DMS 273 (cell line): ENCODE measurements at regions not wholly inside any gene's neighbourhood (a gene's known extent, or its start where the extent isn't known, plus 50 kb on each side); places are given as distances from the start of the nearest gene placed in this dataset.

Experiments used
- DNase-seq: peaks from one replicate; lab custom pipeline; 2025; ENCODE audit not compliant: unreplicated experiment; lab: John Stamatoyannopoulos, UW

DNA sequence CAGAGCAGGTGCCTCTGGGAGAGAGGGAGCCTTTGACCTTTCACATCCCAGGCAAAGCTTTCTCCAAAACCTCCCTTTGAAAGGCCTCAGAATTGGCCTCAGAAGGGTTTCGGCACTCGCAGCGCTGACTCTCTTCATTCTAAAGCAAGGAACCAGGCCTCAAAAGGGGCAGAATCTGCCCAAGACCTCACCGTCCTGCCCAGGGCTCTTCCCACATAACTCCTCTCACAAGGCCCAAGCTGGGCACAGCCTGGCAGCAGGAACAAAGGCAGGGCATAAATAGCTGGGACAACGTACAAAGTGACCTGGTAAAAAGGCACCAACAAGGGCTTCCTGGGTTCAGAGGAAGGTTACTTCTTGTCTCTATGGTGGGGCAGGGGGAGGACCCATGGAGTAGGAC is 166.3 kb upstream of the FSTL4 start:
- no peak for DNase-seq

DNA sequence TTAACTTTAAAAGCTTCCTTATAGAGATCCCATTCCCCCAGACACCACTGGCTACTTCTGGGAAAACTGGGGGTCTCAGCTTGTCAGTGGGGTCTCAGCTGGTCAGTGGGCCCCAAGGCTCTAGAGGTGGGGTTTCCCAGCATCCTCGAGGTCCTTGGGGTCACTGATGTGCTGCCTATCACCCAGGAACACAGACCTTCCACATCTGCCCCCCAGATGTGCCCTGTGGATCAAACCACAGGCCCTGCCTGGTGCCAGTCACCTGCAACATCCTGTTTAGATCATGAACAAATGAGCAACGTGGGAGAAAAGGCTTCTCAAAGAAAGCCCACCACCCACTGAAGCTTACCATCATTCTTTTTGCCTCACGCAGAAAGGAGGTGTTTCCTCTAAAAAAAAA is 165.6 kb upstream of the FSTL4 start:
- DNase-seq = no peak

DNA sequence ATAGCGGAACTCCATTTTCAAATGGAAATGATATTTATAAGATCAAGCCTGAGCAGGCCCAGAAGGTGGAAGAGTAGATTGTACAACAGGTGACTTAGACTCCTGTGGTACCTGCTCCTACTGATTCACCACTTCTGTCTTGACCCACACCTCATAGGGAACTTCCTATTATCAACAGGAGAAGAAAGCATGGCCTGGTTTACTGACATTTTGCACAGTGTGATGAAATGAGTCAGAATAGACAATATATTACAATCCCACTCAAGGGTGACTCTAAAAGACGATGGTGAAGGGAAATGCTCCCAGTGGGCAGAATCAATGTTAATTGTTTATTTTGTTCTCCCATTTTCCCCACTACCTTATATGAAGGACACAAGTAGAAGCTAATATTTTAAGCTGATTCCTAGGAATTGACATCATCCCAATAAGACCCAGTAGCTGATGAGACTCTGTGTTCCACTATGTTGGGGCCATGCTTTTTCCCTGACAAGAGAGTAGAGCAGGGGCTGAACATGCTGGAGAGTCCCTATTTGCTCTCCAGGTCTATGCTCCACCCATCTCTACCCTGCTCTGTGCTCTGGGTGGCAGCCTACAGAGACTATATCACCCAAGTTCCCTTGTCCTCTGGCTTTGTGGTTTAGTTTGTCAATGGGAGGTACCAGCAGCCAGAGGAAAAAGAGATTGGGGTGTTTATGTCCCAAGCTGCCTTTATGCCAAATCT is 163.4 kb upstream of the FSTL4 start:
- DNase-seq = no peak

DNA sequence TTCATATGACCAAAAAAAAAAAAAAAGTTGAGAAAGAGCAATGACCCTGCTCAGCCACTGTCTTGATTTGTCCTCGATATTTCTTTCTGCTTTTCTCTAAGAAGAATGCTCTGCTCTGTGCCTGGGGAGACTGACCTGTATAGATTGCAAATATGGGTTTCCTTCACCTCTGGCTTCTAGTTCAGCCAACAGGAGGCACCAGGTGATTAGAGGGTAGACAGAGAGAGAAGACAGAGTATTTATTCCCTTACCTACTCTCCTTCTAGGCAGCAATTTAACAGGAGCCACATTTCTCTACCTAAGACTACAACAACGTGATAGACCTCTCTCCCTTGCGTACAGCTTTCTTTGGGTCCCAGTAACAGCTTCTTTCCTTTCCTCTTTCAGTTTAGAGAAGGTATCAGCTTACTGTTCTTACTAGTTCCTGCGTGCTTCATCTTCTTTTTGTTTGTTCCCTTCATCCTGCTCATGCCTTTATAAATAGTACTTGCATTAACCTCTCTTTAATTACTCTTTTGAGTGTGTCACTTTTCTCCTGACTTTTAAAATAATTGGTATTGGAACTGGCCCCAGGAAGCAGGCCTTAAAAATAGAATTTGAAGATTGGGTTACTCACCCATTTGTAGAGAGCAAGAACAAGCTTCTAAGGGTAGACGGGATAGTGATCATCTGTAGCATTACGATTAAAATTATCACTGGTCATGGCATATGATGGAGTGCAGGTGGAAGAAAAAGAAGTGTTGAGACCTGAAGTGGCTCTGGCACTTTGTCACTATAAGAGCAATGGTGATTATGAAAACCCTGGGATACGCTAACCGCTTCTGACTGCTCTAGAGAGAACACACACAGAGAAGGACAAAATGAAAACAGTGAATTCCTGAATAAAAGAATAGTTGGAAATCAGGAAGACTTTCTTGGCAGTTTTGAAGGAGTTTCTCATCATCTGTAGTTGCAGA is 161.2 kb upstream of the FSTL4 start:
- no peak for DNase-seq

DNA sequence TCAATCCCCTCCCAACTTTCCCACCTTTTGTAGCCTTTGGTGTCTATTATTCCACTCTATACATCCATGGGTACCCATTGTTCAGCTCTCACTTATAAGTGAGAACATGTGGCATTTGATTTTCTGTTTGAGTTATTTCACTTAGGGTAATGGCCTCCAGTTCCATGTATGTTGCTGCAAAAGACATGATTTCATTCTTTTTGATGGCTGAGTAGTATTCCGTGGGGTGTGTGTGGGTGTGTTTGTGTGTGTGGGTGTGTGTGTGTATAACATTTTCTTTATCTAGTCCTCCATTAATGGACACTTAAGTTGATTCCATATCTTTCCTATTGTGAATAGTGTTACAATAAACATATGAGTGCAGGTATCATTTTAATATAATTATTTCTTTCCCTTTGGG is 157.5 kb upstream of the FSTL4 start:
- DNase-seq = no peak

DNA sequence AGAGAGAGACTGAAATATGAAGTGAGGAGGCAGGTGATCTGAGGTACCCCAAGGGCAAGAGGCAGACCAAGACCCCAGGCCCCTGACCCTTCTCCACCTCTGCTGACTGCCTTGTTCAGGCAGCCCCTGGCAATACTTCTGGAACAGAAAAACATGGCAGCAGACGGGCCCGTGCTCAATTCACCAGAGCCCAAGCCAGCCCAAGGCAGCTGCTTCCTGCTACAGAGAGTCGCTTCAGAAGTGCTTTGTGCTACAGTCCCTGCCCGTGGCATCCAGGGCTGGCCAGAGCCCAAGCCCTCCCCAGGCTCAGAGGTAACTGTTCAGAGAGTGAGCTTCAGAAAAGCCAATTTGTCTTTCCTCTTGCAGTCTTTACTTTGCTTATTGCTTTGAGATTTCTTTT is 151.4 kb upstream of the FSTL4 start:
- peak; percentile 9 for DNase-seq

DNA sequence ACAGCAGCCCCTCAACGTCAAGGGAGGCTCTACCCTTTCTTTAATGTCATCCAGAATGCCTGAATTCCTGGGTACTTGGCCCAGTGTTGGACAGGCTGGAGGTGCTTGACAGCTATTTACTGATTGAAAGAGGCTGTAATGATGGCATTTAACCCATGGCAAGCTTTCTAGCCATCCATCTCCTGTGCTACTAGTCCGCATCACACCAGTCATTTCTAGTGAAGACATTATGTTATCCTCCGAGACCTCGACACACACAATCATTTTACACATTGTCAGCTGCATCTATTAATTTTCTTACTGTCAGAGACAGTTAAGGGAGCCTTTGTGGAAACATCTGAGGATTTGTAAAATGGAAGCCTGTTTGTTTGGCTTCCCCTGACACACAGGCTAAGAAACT is 149.3 kb upstream of the FSTL4 start:
- no peak for DNase-seq

DNA sequence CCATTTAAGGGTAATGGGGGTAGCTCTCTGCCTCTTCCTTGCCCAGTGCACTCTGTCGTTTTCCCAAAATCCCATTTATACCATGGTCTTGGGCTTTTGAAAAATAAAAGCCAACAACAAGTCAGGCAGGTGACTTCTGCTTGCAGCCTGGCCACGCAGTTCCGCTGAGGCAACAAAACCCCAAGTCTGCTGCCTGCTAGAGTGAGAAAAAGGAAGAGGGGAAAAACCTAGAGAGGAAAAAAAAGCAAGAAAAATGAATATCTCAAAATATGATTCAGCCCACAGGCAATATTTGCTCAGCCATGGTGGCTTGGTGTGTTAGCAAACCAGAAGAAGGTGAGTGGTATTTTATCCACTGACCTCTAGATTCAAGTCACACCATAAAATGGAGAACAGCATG is 148.2 kb upstream of the FSTL4 start:
- DNase-seq = no peak

DNA sequence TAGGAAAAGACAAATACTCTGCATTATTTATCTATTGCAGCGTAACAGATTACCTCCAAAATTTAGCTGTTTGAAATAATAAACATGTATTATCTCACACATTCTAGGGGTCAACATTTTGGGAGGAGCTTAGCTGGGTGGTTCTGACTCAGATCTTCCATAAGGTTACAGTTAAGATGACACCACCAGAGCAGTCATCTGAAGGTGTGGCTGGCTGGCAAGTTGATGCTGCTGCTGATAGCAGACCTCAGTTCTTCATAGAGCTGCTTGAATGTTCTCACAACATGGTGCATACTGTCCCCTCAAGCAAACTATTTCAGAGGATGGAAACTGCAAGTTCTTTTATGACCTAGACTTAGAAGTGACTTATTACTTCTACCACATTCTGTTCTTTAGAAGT is 146.3 kb upstream of the FSTL4 start:
- DNase-seq = no peak

DNA sequence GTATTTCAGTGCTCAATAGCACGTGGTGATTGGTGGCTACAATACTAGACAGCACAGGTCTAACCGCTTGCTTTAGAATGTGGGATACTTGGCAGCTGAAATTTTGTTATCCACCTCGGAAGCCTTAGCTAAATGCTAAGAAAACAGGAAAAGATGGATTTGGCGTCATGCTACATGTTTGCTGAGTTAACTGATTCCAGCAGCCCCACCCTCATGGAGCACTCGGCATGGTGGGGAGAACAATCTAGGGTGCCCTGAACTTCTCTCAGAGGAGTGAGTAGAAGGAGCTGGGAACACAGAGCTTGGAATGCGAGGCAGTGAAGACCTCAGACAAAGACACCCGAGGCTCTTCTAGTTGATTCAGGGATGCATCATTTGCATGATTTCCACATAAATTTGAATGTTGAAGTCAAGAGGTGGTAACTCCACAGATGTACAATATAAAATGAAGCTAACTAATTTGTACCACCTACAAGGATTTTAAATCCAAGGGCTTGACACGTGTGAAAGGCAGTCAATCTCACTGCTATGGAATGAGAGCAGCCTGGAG is 145.1 kb upstream of the FSTL4 start:
- no peak for DNase-seq

DNA sequence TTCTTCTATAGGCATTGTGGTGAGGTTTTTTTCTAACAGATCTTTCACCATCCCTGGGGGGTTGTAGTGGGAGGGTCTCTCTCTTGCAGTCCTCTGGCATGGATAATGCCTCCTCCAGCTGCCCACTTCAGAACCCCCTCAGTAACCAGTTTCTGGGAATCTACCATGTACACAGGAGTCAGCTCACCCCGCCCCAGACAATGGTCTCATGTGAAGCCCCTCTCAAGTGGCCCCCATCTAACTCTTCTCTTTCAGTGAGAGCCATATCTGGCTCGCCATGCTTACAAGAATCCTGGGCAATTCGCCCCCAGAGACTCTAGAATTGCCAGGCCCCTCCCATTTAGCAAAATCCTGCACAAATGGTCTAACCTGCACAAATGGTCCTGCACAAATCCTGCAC is 144.4 kb upstream of the FSTL4 start:
- no peak for DNase-seq

DNA sequence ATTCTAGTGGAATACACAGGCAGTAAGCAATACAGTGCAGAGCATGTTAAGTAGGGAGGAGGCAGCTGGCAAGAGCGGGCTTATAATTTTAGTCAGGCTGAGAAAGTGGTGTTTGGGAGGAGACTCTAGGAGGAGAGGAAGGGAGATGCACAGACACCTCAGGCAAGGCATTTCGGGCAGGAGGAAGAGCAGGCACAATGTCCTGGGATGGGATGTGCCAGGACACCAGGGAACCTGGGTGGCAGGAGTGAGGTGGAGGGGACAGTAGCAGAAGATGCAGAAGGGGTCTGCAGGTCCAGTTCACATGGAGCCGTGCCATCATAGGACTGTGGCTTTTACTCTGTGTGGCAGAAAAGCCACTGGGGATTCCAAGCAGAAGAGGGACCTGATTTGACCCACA is 143.7 kb upstream of the FSTL4 start:
- no peak for DNase-seq

DNA sequence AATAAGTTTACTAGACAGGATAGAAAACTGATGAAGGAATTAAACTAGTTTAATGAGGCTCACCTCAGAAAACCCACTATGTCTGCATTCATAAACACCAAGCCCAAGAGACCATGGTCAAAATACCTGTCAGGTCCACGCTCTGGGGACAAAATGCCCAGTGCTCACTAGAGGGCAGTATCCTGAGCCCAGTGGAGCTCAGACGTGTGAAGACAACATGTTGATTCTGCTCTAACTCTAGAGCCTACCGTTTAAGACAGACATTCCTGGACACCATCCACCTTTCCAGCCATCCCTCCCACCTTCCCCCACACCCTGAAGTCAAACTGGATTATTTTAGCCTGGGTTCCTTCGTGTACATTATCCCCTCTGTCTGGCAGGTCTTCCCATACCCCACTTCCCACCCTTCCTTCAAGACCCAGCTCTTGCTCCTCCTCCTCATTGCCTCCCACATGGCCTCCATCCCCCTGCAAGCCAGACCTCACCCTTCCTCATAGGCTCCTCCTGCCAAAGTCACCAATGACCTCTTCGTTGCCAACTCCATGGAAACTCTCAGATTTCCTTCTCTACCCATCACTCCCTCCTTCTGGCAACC is 142.3 kb upstream of the FSTL4 start:
- peak; percentile 66 for DNase-seq

DNA sequence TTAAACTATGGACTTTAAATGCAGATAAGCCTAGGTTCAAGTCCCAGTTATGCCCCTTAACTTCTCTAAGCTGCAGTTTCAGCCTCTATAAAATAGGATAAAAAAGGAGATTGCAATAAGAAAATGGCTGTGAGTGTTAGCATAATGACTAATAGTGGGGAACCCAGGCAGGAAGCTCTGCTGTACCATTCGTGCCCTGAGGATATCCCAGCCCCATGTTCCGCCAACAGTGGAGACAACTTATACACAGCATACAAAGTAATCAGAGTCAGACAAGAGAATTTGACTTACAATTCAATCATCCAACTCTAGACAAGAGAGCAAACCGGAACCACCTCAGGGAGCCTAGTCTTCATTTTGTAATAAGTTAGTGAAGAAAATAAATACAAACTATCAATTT is 141.5 kb upstream of the FSTL4 start:
- DNase-seq = no peak

DNA sequence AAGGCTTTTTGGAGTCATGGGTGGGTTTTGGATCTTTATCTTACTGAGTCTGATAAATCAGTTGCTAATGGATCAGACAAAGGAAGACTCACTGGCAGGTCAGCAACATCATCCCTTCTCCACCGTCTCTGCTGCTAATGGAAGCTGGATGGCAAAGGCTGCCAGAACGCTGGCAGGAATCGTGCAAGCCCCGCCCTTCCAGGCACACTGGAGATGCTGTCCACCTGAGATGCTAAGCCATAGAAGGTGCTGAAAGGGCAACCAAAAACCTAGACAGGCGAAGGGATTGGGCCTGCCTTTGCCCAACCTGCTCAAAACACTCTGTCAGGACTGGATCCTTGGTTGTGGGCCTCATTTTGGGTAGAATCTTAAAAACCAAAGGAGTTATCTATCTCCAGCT is 139.5 kb upstream of the FSTL4 start:
- no peak for DNase-seq

DNA sequence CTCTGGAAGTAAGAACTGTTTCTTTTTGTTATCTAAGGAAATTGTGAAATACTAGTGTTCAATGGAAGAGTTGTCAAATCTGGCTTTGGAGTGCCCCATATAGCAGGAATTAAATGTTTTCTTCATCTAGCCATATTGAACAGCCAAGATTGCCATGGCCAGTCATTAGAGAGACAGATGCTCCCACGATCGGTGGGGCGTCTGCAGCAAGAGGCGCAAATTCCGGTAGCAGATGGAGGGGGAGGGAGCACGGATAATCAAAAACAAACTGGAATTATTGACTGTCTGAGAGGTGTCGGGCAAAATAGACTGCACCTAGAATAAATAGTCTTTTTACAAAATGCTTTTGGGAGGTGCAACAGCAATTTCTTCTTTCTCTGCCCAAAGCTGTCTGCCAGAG is 139.1 kb upstream of the FSTL4 start:
- DNase-seq = peak; percentile 59

DNA sequence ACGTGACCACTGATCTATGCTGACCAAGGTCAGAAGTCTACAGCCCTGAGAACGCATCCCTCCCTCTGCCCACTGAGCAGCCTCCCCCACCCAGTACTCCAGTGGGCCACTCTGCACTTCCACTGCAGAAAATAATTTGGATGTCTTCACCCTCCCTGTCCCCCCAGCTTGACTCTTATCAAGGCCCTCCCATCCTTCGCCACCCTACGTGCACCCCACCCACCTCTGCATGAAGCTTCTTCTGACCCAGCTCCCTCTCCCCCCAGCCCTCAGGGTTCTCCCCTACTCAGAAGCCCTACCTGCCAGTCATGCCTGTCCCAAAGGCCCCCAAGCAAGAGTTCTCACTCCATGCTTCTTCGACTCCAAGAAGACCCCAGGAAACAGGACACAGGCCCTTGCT is 138.5 kb upstream of the FSTL4 start:
- DNase-seq = no peak

DNA sequence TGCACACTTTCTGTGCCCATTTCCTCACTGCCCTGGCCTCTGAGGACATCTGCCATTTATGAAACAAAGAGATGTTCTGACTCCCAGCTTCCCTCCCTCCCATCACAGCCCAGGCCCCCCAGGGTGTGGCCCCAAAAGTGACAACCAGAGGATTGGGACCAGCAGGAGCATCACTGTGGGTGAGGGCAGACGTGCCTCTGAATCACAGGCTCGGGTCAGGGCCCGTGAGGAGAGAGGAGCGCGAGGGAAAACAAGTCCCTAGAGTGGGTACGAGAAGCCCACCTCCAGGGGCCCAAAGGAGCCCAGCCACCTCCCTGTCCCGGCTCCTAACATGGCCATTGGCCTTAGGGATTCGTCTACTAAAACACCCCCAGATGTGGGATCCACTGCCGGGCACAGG is 138.0 kb upstream of the FSTL4 start:
- no peak for DNase-seq

DNA sequence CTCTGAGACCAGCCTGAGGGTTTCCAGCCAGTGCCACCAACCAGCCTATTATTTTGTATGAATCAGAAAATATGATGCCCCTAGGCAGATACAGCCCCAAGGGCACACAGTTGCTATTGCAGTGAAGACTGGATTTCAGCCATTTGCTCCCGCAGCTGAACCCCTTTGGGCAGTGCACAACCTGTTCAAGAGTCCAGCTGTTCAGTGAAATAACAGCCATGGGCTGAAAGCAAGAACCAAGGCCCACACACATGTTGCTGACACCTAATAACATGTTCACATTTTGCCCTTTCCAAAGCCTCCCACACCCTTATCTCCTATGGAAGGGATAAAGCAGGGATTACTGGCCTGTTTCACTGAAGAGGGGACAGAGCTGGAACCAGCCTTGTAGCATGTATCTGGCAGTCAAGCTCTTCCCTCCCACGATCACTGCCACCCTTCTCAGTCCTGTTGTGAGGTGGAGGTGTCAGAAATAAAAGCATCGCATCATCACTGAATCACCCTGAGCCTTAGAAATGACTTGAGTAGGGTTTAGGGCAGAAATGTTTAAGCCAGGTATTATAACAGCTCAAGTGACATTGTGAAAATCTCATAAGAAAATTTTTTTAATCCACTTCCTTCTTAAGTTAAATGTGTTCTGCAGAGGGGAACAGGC is 137.1 kb upstream of the FSTL4 start:
- no peak for DNase-seq

DNA sequence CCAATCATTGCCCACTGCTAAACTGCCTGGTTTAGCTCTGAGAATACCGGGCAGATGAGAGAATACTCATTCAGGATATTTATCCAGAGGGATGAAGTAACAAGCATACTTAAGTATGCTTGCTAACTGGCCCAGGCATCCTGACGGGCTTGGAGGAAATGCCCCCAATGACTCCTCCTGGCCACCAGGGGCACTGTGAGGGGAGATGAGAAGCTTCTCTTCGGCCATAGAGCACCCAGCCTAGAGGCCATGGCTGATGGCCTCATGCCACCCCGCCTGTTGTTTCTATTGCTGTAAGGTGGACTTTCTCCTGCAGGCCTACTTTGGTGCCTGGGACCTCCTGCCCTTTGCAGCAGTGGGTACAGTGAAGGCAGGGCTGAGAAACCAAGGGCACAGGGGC is 134.5 kb upstream of the FSTL4 start:
- peak; percentile 50 for DNase-seq

DNA sequence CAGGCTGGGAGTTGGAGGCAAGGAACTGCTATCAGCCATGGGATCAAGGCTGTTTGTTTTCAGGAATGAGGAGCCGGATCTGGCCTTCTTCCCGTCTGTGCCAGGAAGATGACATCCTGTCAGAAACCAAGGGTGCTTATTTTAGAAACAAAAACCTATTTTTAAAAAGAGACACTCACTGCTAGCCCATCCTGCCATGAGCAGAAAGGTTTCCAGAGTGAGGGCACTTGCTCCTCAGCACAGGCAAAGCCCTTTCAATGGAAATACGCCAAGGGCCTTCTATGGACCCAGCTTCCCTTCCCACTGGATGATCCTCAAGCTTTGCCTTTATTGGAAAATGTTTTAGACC is 132.6 kb upstream of the FSTL4 start:
- no peak for DNase-seq
